Neural progenitor cell (in vitro differentiated cells): ENCODE measurements at regions not wholly inside any gene's neighbourhood (a gene's known extent, or its start where the extent isn't known, plus 50 kb on each side); places are given as distances from the start of the nearest gene placed in this dataset.

ENCODE experiments used
- EZH2 ChIP-seq: fragments of 200-600 bp; sonication (generic); IDR thresholded peaks from 2 replicates; pipeline ENCODE4 v1.6.1; 2017; ENCODE audit warnings: antibody characterized with exemption, mild to moderate bottlenecking, moderate library complexity
- TF ChIP-seq, protein P1 (sequence below): fragments of 200-600 bp; sonication (generic); IDR thresholded peaks from 2 replicates; pipeline ENCODE4 v1.5.1; 2017; ENCODE audit warnings: antibody characterized with exemption, mild to moderate bottlenecking

DNA sequence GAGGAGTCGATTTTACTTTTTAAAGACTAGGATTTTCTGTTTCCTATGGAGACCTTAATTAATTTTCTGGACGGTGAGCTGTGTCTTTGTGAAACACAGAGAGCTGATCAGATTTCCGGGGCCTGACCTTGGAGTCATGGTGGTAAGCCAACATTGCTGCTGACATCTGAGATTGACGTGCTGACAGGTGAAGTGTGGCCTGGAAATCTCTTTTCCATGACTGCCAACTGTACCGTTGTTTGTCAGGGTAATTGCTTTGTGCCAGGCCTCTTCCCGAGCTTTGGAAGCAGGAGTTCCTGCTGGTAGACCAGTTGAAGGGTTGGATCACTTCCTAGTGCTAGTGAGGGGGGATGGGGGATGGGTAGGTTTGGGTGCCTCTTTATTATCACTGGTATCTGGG lies 71.2 kb downstream of the ADRA2A start:
- TF ChIP-seq EZH2: no peak
- TF ChIP-seq, protein P1, sequence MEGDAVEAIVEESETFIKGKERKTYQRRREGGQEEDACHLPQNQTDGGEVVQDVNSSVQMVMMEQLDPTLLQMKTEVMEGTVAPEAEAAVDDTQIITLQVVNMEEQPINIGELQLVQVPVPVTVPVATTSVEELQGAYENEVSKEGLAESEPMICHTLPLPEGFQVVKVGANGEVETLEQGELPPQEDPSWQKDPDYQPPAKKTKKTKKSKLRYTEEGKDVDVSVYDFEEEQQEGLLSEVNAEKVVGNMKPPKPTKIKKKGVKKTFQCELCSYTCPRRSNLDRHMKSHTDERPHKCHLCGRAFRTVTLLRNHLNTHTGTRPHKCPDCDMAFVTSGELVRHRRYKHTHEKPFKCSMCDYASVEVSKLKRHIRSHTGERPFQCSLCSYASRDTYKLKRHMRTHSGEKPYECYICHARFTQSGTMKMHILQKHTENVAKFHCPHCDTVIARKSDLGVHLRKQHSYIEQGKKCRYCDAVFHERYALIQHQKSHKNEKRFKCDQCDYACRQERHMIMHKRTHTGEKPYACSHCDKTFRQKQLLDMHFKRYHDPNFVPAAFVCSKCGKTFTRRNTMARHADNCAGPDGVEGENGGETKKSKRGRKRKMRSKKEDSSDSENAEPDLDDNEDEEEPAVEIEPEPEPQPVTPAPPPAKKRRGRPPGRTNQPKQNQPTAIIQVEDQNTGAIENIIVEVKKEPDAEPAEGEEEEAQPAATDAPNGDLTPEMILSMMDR: no peak
